ENCODE measurements at regions not wholly inside any gene's neighbourhood (a gene's known extent, or its start where the extent isn't known, plus 50 kb on each side); places are given as distances from the start of the nearest gene placed in this dataset.

DNA sequence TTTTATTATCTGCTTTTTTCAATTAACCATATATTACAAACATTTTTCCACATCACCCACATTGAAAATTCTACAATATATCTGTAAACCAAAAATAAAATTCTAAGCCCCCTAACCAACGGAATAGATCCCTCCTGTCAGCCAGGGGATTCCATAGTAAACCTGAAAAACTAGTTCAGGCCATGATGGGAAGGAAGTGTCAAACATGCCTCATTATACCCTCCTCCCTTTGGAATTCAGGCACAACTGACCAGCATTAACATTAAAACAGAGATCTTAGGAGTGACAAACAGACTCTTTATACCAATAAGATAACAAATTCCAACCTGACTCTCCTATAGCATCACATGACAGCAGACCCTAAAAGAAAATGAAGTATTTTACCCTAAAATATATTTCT lies 113.7 kb upstream of the DMRT1 start:
- H3K4me3 ChIP-seq (replicated peaks; ENCODE audit: low read depth, low read length): no peak overlapping the region
- TF ChIP-seq, protein P1, sequence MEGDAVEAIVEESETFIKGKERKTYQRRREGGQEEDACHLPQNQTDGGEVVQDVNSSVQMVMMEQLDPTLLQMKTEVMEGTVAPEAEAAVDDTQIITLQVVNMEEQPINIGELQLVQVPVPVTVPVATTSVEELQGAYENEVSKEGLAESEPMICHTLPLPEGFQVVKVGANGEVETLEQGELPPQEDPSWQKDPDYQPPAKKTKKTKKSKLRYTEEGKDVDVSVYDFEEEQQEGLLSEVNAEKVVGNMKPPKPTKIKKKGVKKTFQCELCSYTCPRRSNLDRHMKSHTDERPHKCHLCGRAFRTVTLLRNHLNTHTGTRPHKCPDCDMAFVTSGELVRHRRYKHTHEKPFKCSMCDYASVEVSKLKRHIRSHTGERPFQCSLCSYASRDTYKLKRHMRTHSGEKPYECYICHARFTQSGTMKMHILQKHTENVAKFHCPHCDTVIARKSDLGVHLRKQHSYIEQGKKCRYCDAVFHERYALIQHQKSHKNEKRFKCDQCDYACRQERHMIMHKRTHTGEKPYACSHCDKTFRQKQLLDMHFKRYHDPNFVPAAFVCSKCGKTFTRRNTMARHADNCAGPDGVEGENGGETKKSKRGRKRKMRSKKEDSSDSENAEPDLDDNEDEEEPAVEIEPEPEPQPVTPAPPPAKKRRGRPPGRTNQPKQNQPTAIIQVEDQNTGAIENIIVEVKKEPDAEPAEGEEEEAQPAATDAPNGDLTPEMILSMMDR (IDR thresholded peaks at IDR 0.05; ENCODE audit: low read depth, low read length, missing control alignments): no peak
- DNase-seq (ENCODE audit: extremely low read depth, low read depth): no peak

DNA sequence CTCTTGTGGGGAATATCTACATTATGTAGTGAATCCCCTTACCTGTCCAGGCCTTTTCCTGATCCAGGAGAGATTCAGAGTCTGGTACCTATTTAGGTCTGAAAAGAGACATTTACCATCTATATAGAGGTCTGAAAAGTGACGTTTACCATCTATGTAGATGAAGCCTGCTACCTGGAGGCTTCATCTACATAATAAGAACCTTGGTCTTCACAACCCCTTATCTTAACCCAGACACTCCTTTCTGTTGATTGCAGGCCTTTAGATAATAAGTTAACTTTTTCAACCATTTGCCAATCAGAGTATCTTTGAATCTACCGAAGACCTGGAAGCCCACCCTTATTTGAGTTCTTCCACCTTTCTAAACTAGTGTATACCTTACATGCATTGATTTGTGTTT lies 113.0 kb upstream of the DMRT1 start:
- TF ChIP-seq, protein P1 (IDR thresholded peaks at IDR 0.05; ENCODE audit: low read depth, low read length, missing control alignments): no peak
- no peak overlapping the region for H3K4me3 ChIP-seq (replicated peaks; ENCODE audit: low read depth, low read length)
- no peak for DNase-seq (ENCODE audit: extremely low read depth, low read depth)

DNA sequence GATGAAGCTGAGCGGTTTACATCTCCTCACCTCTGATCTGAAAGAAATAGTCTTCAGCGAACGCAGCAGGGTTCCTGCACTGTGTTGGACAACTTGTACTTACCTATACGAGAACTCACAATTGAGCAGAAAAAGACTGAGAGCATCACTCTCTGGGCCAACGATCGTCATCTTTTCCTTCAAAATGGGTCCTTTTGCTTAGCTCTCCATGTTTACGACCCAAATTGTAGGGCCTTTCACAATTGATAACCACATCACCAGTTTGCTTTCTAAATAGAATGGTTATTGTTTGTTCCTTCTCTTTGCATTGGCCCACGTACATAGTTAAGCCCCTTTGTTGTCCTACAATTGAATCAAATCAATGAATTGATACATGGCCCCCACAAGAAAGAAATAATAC lies 110.0 kb upstream of the DMRT1 start:
- no peak overlapping the region for H3K4me3 ChIP-seq (replicated peaks; ENCODE audit: low read depth, low read length)
- no peak for DNase-seq (ENCODE audit: extremely low read depth, low read depth)
- TF ChIP-seq, protein P1 (IDR thresholded peaks at IDR 0.05; ENCODE audit: low read depth, low read length, missing control alignments): no peak

DNA sequence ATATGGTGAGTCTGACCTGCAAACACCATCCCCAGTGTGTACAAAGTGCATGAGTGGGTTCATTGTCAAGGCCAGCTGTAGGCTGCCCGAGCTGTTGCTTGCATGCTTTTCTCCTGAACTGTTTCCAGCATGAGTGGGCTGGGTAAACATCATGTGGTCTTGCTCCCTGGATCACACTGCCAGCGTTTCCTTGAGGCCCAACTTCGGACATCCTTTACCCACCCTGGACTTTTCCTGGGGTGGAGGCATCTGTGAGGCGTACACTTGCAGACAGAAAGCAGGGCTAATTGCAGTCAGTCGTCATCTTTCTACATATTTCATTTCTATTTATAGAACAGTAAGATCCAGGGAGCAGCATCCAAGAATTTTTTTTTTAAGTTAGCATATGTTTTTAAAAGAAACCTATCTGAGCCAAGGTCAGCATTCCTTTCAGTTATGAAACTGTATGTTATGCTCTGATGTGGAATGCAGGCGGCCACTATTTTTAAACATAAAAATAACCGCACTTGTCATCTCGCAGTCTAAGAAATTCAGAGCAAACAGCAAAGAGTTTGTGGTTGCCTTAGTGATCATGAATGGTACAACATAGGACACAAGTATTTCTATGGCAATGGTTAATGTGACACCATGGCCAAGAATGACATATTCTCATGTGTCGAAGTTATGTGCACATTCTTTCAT lies 106.5 kb upstream of the DMRT1 start:
- TF ChIP-seq, protein P1 (IDR thresholded peaks at IDR 0.05; ENCODE audit: low read depth, low read length, missing control alignments): no peak
- peak; percentile 49 for DNase-seq (ENCODE audit: extremely low read depth, low read depth)

DNA sequence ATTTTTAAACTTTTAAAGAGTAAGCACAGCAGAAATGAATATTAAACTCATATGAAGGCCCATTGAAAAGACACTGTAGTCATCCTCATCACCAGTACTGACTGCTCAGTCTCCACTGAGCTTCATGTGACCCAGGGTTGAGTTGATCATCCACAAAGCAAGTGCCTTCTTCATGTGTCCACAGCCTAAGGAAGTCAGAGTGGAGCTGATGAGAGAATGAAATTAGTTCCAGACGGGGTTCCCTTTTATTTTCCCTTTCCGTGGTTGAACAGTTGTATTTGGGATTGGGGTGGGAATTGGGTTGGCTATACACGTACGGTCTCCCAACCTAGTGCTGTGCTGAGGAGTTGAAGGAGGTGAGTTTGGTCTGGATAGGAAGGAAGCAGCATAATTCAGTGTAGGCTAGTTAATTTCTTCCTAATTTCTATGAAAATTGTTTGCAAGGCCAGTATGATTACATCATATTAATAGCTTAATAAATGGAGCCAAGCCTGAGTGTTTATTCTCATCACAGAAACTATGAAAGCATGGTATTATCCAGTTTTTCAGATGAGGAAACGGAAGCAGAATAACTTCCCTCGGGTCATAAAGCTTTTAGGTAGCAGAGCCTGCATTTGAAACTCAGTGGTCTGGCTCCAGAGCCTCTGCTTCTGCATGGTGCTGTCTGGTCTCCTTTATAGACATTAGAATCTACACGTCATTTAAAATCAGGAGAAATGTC lies 103.9 kb upstream of the DMRT1 start:
- TF ChIP-seq, protein P1 (IDR thresholded peaks at IDR 0.05; ENCODE audit: low read depth, low read length, missing control alignments): no peak
- no peak for DNase-seq (ENCODE audit: extremely low read depth, low read depth)
- H3K4me3 ChIP-seq (replicated peaks; ENCODE audit: low read depth, low read length): no peak overlapping the region

More for the DNA sequence above, 106.5 kb upstream of the DMRT1 start:
- H3K4me3 ChIP-seq (replicated peaks; ENCODE audit: low read depth, low read length): no peak overlapping the region

DNA sequence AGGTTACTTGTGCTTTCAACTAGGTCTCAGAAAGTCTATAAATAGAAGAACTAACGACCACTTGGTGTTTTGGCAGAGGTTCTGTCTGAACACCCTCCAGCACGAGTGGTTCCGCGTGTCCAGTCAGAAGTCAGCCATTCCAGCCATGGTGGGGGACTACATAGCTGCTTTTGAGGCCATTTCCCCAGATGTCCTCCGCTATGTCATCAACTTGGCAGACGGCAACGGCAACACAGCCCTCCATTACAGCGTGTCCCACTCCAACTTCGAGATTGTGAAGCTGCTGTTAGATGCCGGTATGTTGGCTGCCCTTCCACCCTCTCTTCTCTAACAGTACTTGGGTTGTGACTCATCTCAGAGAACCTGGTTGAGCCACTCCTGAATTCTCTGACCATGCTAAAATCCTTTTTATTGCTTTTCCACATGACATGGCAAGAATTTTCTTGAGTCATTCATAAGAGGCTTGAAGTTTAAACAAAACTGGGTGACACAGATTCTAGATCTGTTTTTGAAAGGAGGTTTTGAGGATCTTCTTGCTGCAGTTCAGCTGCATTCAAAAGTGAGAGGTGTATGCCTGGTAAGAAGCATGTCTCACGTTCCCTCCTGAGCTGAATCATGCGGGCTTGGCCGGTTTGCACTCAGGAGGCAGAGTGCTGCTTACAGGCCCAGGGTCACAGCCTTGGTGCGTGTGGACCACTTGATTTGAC lies 103.1 kb upstream of the DMRT1 start:
- DNase-seq (ENCODE audit: extremely low read depth, low read depth): peak; percentile 76
- TF ChIP-seq, protein P1 (IDR thresholded peaks at IDR 0.05; ENCODE audit: low read depth, low read length, missing control alignments): no peak
- H3K4me3 ChIP-seq (replicated peaks; ENCODE audit: low read depth, low read length): no peak overlapping the region
